Mucosa of descending colon (tissue), 3 donors: ENCODE measurements at regions not wholly inside any gene's neighbourhood (a gene's known extent, or its start where the extent isn't known, plus 50 kb on each side); places are given as distances from the start of the nearest gene placed in this dataset.
A peak's percentile ranks its signal among the peaks of the same experiment; 100 is the strongest.

Source experiments
- ATAC-seq: fragments of 200-7000 bp; cut with Tn5 transposase; one replicate; pipeline ENCODE4 v1.9.1; 2020; ENCODE audit warnings: mild to moderate bottlenecking, moderate library complexity
- DNase-seq, 3 donors: peaks; one replicate each; pipeline ENCODE4 v3.0.0-alpha.2; 2020
- H3K36me3 ChIP-seq: fragments of 200-600 bp; one replicate; pipeline ENCODE4 v1.8.0; 2021; ENCODE audit warnings: low read depth, mild to moderate bottlenecking
- H3K4me1 ChIP-seq: fragments of 200-600 bp; one replicate; pipeline ENCODE4 v1.8.0; 2021; ENCODE audit warnings: low read depth, mild to moderate bottlenecking
- H3K4me3 ChIP-seq: fragments of 200-600 bp; one replicate; pipeline ENCODE4 v1.8.0; 2021; ENCODE audit warnings: mild to moderate bottlenecking
- H3K9me3 ChIP-seq: fragments of 200-600 bp; one replicate; pipeline ENCODE4 v1.8.0; 2021; ENCODE audit warnings: mild to moderate bottlenecking
- intact Hi-C, 2 donors: fragments of 100-400 bp; cut with DNase I in 1 of 2; cut with micrococcal nuclease in 1 of 2; formaldehyde crosslinking; loops; one replicate each; pipeline versions ENCODE4 v1.11.0 to v1.11.1; 2022; cut with DNase I, micrococcal nuclease
- TF ChIP-seq, protein P1 (sequence below): fragments of 200-600 bp; IDR thresholded peaks from one replicate; pipeline ENCODE4 v1.8.0; 2022; ENCODE audit warnings: antibody characterized with exemption, mild to moderate bottlenecking
- donor health status: DM: no; HTN: no; CAD: no; lungs with moderate emphysema.
- donor health status: DM: no; HTN: no; CAD: no.
- donor health status: DM: no; HTN: yes; CAD: no.

DNA sequence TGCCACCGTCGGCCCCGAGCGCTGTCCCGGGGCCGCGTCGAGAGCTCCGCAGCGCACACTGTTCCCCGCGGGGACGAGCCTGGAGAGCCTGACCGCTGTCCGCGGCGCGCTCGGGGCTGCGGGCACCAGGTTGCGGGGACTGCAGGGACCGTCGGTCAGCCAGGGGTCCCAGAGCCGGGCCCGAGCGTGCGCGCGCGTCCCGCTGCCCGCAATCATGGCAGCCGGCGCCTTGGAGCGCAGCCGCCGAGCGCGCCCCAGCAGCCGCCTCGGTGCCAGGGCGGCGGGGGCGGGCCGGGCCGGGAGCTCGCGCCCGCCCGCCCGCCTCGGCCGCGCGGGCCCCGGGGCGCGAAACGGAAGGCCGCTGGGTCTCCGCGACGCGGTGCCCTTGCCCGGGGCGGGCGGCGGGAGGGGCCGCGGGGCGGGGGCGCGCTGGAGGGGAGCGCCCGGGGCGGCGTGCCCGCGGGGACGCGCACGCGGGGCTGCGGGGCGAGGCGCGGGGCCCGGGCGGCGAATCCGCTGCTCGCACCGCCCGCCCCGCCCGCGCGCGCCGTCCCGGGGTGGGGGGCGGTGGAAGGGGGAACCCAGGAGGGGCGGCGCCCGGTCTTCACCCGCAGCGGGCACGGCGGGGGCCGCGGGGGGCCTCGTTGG is 79.4 kb upstream of the PPARA start:
- DNase-seq: peak; percentile 65 to 84 (median 71)
- Histone ChIP-seq H3K9me3 (no peaks in the 10 kb centered on the region), H3K4me1 (peaks cover 43% of the 10 kb centered on the region), H3K36me3 (no peaks in the 10 kb centered on the region), H3K4me3 (peak overlapping the region; percentile 69)
- intact Hi-C loops: loop anchor here in 1 of 2 donors (10.0 kb wide), 1 partner anchor 56 kb away; no protein-coding TSS in a partner anchor
- TF ChIP-seq, protein P1, sequence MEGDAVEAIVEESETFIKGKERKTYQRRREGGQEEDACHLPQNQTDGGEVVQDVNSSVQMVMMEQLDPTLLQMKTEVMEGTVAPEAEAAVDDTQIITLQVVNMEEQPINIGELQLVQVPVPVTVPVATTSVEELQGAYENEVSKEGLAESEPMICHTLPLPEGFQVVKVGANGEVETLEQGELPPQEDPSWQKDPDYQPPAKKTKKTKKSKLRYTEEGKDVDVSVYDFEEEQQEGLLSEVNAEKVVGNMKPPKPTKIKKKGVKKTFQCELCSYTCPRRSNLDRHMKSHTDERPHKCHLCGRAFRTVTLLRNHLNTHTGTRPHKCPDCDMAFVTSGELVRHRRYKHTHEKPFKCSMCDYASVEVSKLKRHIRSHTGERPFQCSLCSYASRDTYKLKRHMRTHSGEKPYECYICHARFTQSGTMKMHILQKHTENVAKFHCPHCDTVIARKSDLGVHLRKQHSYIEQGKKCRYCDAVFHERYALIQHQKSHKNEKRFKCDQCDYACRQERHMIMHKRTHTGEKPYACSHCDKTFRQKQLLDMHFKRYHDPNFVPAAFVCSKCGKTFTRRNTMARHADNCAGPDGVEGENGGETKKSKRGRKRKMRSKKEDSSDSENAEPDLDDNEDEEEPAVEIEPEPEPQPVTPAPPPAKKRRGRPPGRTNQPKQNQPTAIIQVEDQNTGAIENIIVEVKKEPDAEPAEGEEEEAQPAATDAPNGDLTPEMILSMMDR: no peak
- ATAC-seq: peak; percentile 48

DNA sequence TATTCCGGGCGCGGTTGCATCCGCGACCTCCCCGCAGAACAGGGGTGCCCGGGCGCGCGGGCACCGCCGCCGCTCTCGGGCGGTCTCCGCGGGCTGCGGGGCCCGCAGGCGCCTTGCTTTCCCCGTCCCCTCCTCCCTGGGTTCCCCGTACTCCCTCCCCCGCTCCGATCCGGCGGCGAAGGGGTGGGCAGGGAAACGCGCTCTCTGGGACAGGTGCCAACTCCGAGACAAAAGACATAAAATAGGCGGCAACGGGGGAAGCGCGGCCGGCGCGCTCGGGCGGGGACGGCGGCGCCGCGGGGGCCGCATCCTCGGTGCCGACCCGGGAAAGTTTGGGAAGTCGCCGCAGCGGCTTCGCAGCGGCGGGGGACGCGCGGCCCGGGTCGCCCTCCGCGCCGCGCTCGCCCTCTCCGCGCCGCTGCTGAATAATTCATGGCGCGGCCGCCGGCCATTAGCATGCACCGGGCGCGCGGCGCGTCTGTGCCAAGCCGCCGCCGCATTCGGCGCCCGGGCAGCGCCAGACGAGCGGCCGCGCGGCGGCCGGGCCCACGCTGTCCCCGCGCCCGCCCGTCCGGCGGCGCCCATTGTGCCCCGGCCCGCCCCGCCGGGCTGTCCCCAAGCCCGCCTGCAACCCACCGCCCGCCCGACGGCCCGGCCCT is 78.7 kb upstream of the PPARA start:
- H3K4me1 ChIP-seq: peaks cover 39% of the 10 kb centered on the region
- TF ChIP-seq, protein P1: no peak
- H3K9me3 ChIP-seq: no peaks in the 10 kb centered on the region
- ATAC-seq (peak; percentile 35), DNase-seq (peak; percentile 91 to 93 (median 91))
- intact Hi-C loops: loop anchor here in 1 of 2 donors (10.0 kb wide), 1 partner anchor 57 kb away; no protein-coding TSS in a partner anchor
- peak overlapping the region; percentile 64 for H3K4me3 ChIP-seq
- H3K36me3 ChIP-seq: no peaks in the 10 kb centered on the region

DNA sequence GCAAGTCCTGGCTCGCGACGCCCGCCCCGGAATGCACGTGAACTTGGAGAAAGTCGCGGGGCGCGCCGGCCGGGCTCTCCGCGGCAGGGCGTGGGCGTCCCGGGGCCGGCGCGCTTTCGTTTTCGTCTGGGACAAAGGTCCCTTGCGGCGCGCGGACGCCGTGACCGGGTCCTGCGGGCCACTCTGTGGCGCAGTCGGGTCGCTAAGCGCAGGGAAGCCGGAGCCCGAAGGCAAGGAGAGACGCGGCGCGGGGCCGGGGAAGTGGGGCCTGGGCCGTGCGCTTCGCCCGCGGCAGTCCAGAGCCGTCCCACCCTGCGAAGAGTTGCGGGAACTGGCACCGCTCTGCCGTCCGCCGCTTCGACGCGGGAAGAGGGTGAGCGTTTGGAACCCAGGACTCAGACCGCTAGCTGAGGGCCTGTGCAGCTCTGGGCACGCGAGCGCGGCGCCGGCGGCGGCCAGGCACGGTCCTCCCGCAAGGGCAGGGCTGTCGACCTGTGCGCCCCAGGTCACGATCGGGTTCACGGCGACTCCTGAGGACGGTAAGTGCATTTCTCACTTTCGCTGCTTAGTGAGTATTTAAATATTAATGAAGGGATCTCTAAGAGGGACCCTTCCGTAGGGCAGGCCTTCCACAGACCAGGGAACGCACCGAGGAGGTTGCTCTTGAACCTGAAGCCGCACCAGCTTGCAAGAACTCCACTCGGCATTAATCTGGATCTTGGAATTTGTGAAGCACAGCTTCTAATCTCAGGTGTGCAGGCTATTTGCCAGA is 78.0 kb upstream of the PPARA start:
- Histone ChIP-seq H3K9me3 (no peaks in the 10 kb centered on the region), H3K36me3 (no peaks in the 10 kb centered on the region), H3K4me1 (peaks cover 35% of the 10 kb centered on the region), H3K4me3 (peak overlapping the region; percentile 64)
- DNase-seq: peak; percentile 82 to 89 (median 85)
- intact Hi-C loops: loop anchor here in 1 of 2 donors (10.0 kb wide), 1 partner anchor 57 kb away; no protein-coding TSS in a partner anchor
- TF ChIP-seq, protein P1: no peak
- ATAC-seq: peak; percentile 50

DNA sequence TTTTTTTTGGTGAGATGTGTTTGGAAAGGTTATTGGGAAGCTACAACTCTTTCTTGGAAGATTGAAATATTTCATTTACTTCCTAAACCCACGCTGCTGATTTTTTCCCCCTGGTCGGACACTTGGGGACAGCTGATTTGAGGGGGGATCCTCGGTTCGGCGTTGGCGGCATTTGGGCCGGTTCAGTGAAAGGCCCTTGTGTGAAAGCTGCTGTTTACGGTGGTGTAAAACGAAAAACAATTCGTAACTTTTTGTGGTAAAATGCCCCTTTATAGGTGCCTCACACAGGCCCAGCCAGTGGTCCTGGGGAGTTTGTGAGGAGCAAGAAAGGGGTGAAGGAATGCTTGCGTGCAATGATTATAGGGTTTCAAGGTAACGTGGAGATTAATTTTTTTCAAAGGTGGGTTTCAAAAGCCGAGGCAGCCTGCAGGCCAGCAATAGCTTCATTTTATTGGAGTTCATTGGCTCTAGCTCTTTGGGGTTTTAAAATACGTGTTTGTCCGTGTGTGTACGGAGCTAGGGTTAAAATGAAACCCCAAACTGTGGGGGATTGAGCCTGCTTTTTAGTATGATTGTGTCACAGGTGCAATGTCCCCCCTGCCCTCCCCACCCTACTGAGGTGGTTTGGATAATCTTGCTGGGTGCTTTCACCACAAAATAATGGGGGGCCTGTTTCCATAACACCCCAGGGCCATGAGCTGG is 77.2 kb upstream of the PPARA start:
- intact Hi-C loops: loop anchor here in 1 of 2 donors (10.0 kb wide), 1 partner anchor 58 kb away; no protein-coding TSS in a partner anchor
- Histone ChIP-seq H3K4me1 (peaks cover 29% of the 10 kb centered on the region), H3K36me3 (no peaks in the 10 kb centered on the region), H3K9me3 (no peaks in the 10 kb centered on the region), H3K4me3 (peak overlapping the region; percentile 64)
- ATAC-seq (no peak), DNase-seq (peak in 1 of 3 donors; percentile 32)
- TF ChIP-seq, protein P1: no peak
